IMR-90 (cell line): ENCODE measurements at regions not wholly inside any gene's neighbourhood (a gene's known extent, or its start where the extent isn't known, plus 50 kb on each side); places are given as distances from the start of the nearest gene placed in this dataset.

Source experiments
- ATAC-seq: fragments of 200-7000 bp; cut with Tn5 transposase; 2 replicates; pipeline ENCODE4 v1.9.1; 2020; ENCODE audit warnings: low read depth, mild to moderate bottlenecking, moderate library complexity
- BruUV-seq: library from RNA; stranded (reverse); fragments of 400-500 nt; replicated peaks from 2 replicates; lab custom pipeline; 2021; lab: Mats Ljungman, UMichigan
- CTCF ChIA-PET: fragments of 300-600 bp; formaldehyde crosslinking; extraction: SDS; loops from one replicate; lab custom pipeline; 2021; ENCODE audit warnings: antibody characterized with exemption; lab: Yijun Ruan, JAX
- POLR2A ChIA-PET: fragments of 300-600 bp; sonication (Branson Sonifier 250); formaldehyde crosslinking; loops from one replicate; lab custom pipeline; 2022; ENCODE audit warnings: antibody characterized with exemption; ENCODE audit not compliant: unreplicated experiment; lab: Charles Lee
- DNase-seq: peaks from one replicate; pipeline ENCODE4 v3.0.0; 2013
- H2AFZ ChIP-seq: replicated peaks from 2 replicates; pipeline ENCODE3; 2013; ENCODE audit warnings: low read length, mild to moderate bottlenecking; ENCODE audit not compliant: poor library complexity
- H2AK5ac ChIP-seq: 2 replicates; pipeline ENCODE4 v1.6.1; 2013; ENCODE audit warnings: low read depth, low read length, inconsistent platforms
- H2AK9ac ChIP-seq: replicated peaks from 2 replicates; pipeline ENCODE3; 2013; ENCODE audit warnings: mild to moderate bottlenecking, low read depth, low read length, moderate library complexity; ENCODE audit not compliant: poor library complexity
- H2BK120ac ChIP-seq: 2 replicates; pipeline ENCODE4 v1.6.1; 2013; ENCODE audit warnings: low read depth, low read length, inconsistent platforms
- H2BK15ac ChIP-seq: 3 replicates; pipeline ENCODE4 v1.6.1; 2013; ENCODE audit warnings: low read depth, low read length, inconsistent platforms
- H2BK20ac ChIP-seq: 2 replicates; pipeline ENCODE4 v1.6.1; 2013; ENCODE audit warnings: low read depth, mild to moderate bottlenecking, inconsistent platforms, low read length, moderate library complexity
- H2BK5ac ChIP-seq: 2 replicates; pipeline ENCODE4 v1.6.1; 2013; ENCODE audit warnings: mild to moderate bottlenecking, low read depth, low read length, inconsistent platforms; ENCODE audit not compliant: poor library complexity, severe bottlenecking
- H3K14ac ChIP-seq: replicated peaks from 2 replicates; pipeline ENCODE4 v1.6.1; 2013; ENCODE audit warnings: low read depth, low read length, inconsistent platforms
- H3K18ac ChIP-seq: 2 replicates; pipeline ENCODE4 v1.6.1; 2013; ENCODE audit warnings: low read depth, low read length, control low read depth
- H3K23ac ChIP-seq: 2 replicates; pipeline ENCODE4 v1.6.1; 2013; ENCODE audit warnings: low read depth, low read length, inconsistent platforms
- H3K27ac ChIP-seq: 2 replicates; pipeline ENCODE4 v1.5.1; 2013; ENCODE audit warnings: mild to moderate bottlenecking, control low read depth, low read length; ENCODE audit not compliant: insufficient read depth
- H3K27me3 ChIP-seq: 2 replicates; pipeline ENCODE4 v1.6.1; 2013; ENCODE audit warnings: low read length; ENCODE audit not compliant: control insufficient read depth, insufficient read depth
- H3K36me3 ChIP-seq: 2 replicates; pipeline ENCODE4 v1.6.1; 2013; ENCODE audit warnings: low read length, mixed read lengths; ENCODE audit not compliant: control insufficient read depth, insufficient read depth
- H3K4ac ChIP-seq: 2 replicates; pipeline ENCODE4 v1.6.1; 2013; ENCODE audit warnings: low read depth, low read length, inconsistent platforms
- H3K4me1 ChIP-seq: 2 replicates; pipeline ENCODE4 v1.6.1; 2013; ENCODE audit warnings: low read length, mixed read lengths; ENCODE audit not compliant: control insufficient read depth, insufficient read depth
- H3K4me2 ChIP-seq: 2 replicates; pipeline ENCODE4 v1.6.1; 2013; ENCODE audit warnings: low read depth, mild to moderate bottlenecking, control low read depth, low read length, moderate library complexity
- H3K4me3 ChIP-seq: 2 replicates; pipeline ENCODE4 v1.5.1; 2013; ENCODE audit warnings: low read depth, mild to moderate bottlenecking, control low read depth, low read length, moderate library complexity; ENCODE audit not compliant: insufficient read depth
- H3K56ac ChIP-seq: 2 replicates; pipeline ENCODE4 v1.6.1; 2013; ENCODE audit warnings: low read length, inconsistent platforms; ENCODE audit not compliant: insufficient read depth; ENCODE audit errors: extremely low read depth
- H3K79me1 ChIP-seq, 2 experiments: 2 replicates each; pipeline ENCODE4 v1.6.1; 2013; ENCODE audit warnings: low read length in 2 of 2, inconsistent platforms in 1 of 2, low read depth in 1 of 2
- H3K9ac ChIP-seq: 2 replicates; pipeline ENCODE4 v1.6.1; 2013; ENCODE audit warnings: low read depth, low read length, control low read depth
- H3K9me1 ChIP-seq: 2 replicates; pipeline ENCODE4 v1.6.1; 2013; ENCODE audit warnings: low read length, inconsistent platforms; ENCODE audit not compliant: insufficient read depth
- H3K9me3 ChIP-seq: 2 replicates; pipeline ENCODE4 v1.6.1; 2013; ENCODE audit warnings: low read length; ENCODE audit not compliant: control insufficient read depth, insufficient read depth
- H4K20me1 ChIP-seq: 2 replicates; pipeline ENCODE4 v1.6.1; 2013; ENCODE audit warnings: low read length, inconsistent platforms; ENCODE audit not compliant: insufficient read depth
- H4K5ac ChIP-seq: 2 replicates; pipeline ENCODE4 v1.6.1; 2013; ENCODE audit warnings: mild to moderate bottlenecking, low read depth, low read length, control low read depth
- H4K8ac ChIP-seq, 2 experiments: 2 replicates each; pipeline ENCODE4 v1.6.1; 2013; ENCODE audit warnings: low read depth in 2 of 2, low read length in 2 of 2, control low read depth in 1 of 2, inconsistent platforms in 1 of 2
- H4K91ac ChIP-seq: 2 replicates; pipeline ENCODE4 v1.6.1; 2013; ENCODE audit warnings: low read depth, low read length, inconsistent platforms; ENCODE audit not compliant: insufficient read depth
- CEBPB ChIP-seq: IDR thresholded peaks from 2 replicates; pipeline ENCODE4 v1.6.1; 2012; ENCODE audit warnings: low read depth, low read length, improper control_type of control experiment
- CTCF ChIP-seq: conservative IDR thresholded peaks from 2 replicates; pipeline ENCODE4 v1.5.1; 2012; ENCODE audit warnings: mild to moderate bottlenecking, low read depth, low read length, improper control_type of control experiment
- FOS ChIP-seq: fragments of 150-350 bp; IDR thresholded peaks from 2 replicates; pipeline ENCODE4 v1.6.1; 2016; ENCODE audit warnings: low read depth, low read length
- MAZ ChIP-seq: IDR thresholded peaks from 2 replicates; pipeline ENCODE4 v1.6.1; 2012; ENCODE audit warnings: low read depth, mild to moderate bottlenecking, low read length, improper control_type of control experiment, moderate library complexity, borderline replicate concordance
- RAD21 ChIP-seq: IDR thresholded peaks from 2 replicates; pipeline ENCODE4 v1.6.1; 2012; ENCODE audit warnings: low read length, improper control_type of control experiment
- SMC3 ChIP-seq: fragments of 150-350 bp; IDR thresholded peaks from 2 replicates; pipeline ENCODE4 v1.6.1; 2016; ENCODE audit warnings: low read depth, mild to moderate bottlenecking, antibody characterized with exemption, low read length, moderate library complexity
- USF2 ChIP-seq: fragments of 150-350 bp; IDR thresholded peaks from 2 replicates; pipeline ENCODE4 v1.6.1; 2017; ENCODE audit warnings: mild to moderate bottlenecking, antibody characterized with exemption, low read length, low read depth
- WGBS, 2 experiments: methylation state at CpG; one replicate each; pipeline versions ENCODE4 v1.1.5 to v1.1.7; 2013; ENCODE audit warnings: missing lambda C conversion rate in 2 of 2; ENCODE audit not compliant: insufficient read length in 1 of 2; ENCODE audit errors: extremely low coverage in 2 of 2; 5-methylcytosine and 5-hydroxymethylcytosine counted together
- dilution Hi-C: fragments of 300-500 bp; cut with HindIII; formaldehyde crosslinking; loops from one replicate; pipeline ENCODE4 v1.14.3; 2018; ENCODE audit warnings: low sequenced_read_pairs; ENCODE audit not compliant: unreplicated experiment
- in situ Hi-C: fragments of 300-500 bp; cut with MboI; formaldehyde crosslinking; loops from 3 replicates; pipeline ENCODE4 v1.14.3; 2019; ENCODE audit warnings: low sequenced_read_pairs, inconsistent platforms, mixed read lengths
- intact Hi-C: fragments of 100-400 bp; cut with micrococcal nuclease; formaldehyde crosslinking; loops from 2 replicates; pipeline ENCODE4 v1.10.0; 2022

GRCh38 chrX:130543603-130544325, 142.0 kb downstream of the RBMX2 start:
- H3K23ac ChIP-seq = no peak overlapping the region
- no peaks in the 10 kb centered on the region for H3K79me1 ChIP-seq
- WGBS, 2 experiments = 0% methylated on average over 1 of the region's 4 CpGs; no CpG with 5 or more reads in 1 of the 2 experiments
- H2AK9ac ChIP-seq = no peak overlapping the region
- H4K5ac ChIP-seq = no peak overlapping the region
- H3K56ac ChIP-seq = no peak overlapping the region
- H3K4me3 ChIP-seq = no peak overlapping the region
- no peak overlapping the region for H3K9ac ChIP-seq
- no peak overlapping the region for H3K18ac ChIP-seq
- no peak overlapping the region for H4K91ac ChIP-seq
- no peaks in the 10 kb centered on the region for H3K9me3 ChIP-seq
- H3K4me1 ChIP-seq = no peaks in the 10 kb centered on the region
- H3K27me3 ChIP-seq = peaks cover 3% of the 10 kb centered on the region; the same call in 1 of the 2 replicates
- TF ChIP-seq CTCF = no peak
- TF ChIP-seq USF2 = no peak
- TF ChIP-seq SMC3 = no peak
- TF ChIP-seq FOS = no peak
- TF ChIP-seq CEBPB = no peak
- TF ChIP-seq RAD21 = no peak
- no peak for TF ChIP-seq MAZ
- no peak overlapping the region for H2BK5ac ChIP-seq
- CTCF ChIA-PET = interaction anchor here (1.4 kb wide), 1 partner anchor 373 kb away, joined by 4 read pairs; no protein-coding TSS in a partner anchor
- no peak overlapping the region for H3K4me2 ChIP-seq
- no peaks in the 10 kb centered on the region for H3K9me1 ChIP-seq
- no peak overlapping the region for H2BK15ac ChIP-seq
- in situ Hi-C loops = loop anchor here (10.0 kb wide), 1 partner anchor 371 kb away; no protein-coding TSS in a partner anchor
- DNase-seq = no peak
- H2BK20ac ChIP-seq = no peak overlapping the region
- no TSS peak for BruUV-seq
- H3K27ac ChIP-seq = no peak overlapping the region
- dilution Hi-C loops = no loop called here
- no peaks in the 10 kb centered on the region for H4K20me1 ChIP-seq
- no peak overlapping the region for H2BK120ac ChIP-seq
- intact Hi-C loops = loop anchor here (10.0 kb wide), 1 partner anchor 1091 kb away; no protein-coding TSS in a partner anchor
- POLR2A ChIA-PET = no interaction called here
- no peaks in the 10 kb centered on the region for H3K36me3 ChIP-seq
- no peak overlapping the region for H4K8ac ChIP-seq
- no peak overlapping the region for H2AK5ac ChIP-seq
- ATAC-seq = no peak
- no peak overlapping the region for H2AFZ ChIP-seq
- no peak overlapping the region for H3K4ac ChIP-seq
- H3K14ac ChIP-seq = no peak overlapping the region
